H9 (cell line): ENCODE measurements at regions not wholly inside any gene's neighbourhood (a gene's known extent, or its start where the extent isn't known, plus 50 kb on each side); places are given as distances from the start of the nearest gene placed in this dataset.

Source experiments
- DNase-seq: peaks from one replicate; pipeline ENCODE4 v3.0.0-alpha.2; 2017
- H2AFZ ChIP-seq: one replicate; pipeline ENCODE4 v1.6.1; 2013; ENCODE audit warnings: mild to moderate bottlenecking, low read length, control low read depth, moderate library complexity
- H2AK5ac ChIP-seq: 2 replicates; pipeline ENCODE4 v1.6.1; 2013; ENCODE audit warnings: low read length, control low read depth, mixed read lengths; ENCODE audit not compliant: insufficient read length
- H2BK120ac ChIP-seq: one replicate; pipeline ENCODE4 v1.6.1; 2013; ENCODE audit warnings: low read depth, mild to moderate bottlenecking, low read length, control low read depth, inconsistent platforms; ENCODE audit not compliant: poor library complexity, severe bottlenecking
- H2BK12ac ChIP-seq: 2 replicates; pipeline ENCODE4 v1.6.1; 2013; ENCODE audit warnings: low read length, control low read depth, mixed read lengths, low read depth; ENCODE audit not compliant: insufficient read length
- H2BK15ac ChIP-seq: 2 replicates; pipeline ENCODE4 v1.6.1; 2013; ENCODE audit warnings: low read depth, low read length, control low read depth
- H2BK20ac ChIP-seq: one replicate; pipeline ENCODE4 v1.6.1; 2013; ENCODE audit warnings: low read depth, mild to moderate bottlenecking, low read length, control low read depth, inconsistent platforms; ENCODE audit not compliant: poor library complexity, severe bottlenecking
- H2BK5ac ChIP-seq: 2 replicates; pipeline ENCODE4 v1.6.1; 2013; ENCODE audit warnings: low read length, control low read depth, mixed read lengths; ENCODE audit not compliant: insufficient read length
- H3K14ac ChIP-seq: 2 replicates; pipeline ENCODE4 v1.6.1; 2013; ENCODE audit warnings: low read length, control low read depth; ENCODE audit not compliant: insufficient read depth
- H3K18ac ChIP-seq: 2 replicates; pipeline ENCODE4 v1.6.1; 2013; ENCODE audit warnings: low read depth, mild to moderate bottlenecking, mixed read lengths, low read length, control low read depth; ENCODE audit not compliant: insufficient read length
- H3K23ac ChIP-seq: 2 replicates; pipeline ENCODE4 v1.6.1; 2013; ENCODE audit warnings: low read length, control low read depth, mixed read lengths, low read depth; ENCODE audit not compliant: insufficient read length
- H3K23me2 ChIP-seq: 2 replicates; pipeline ENCODE4 v1.6.1; 2013; ENCODE audit warnings: low read depth, mild to moderate bottlenecking, mixed read lengths, low read length, control low read depth; ENCODE audit not compliant: insufficient read length, poor library complexity, severe bottlenecking
- H3K27ac ChIP-seq: 2 replicates; pipeline ENCODE4 v1.5.1; 2013; ENCODE audit warnings: low read length, control low read depth, mixed read lengths, low read depth; ENCODE audit not compliant: insufficient read length
- H3K27me3 ChIP-seq: 2 replicates; pipeline ENCODE4 v1.6.1; 2013; ENCODE audit warnings: low read length, control low read depth, inconsistent platforms; ENCODE audit not compliant: insufficient read depth
- H3K4ac ChIP-seq: 2 replicates; pipeline ENCODE4 v1.6.1; 2013; ENCODE audit warnings: low read depth, mild to moderate bottlenecking, control low read depth, inconsistent platforms, low read length, moderate library complexity
- H3K4me1 ChIP-seq: 2 replicates; pipeline ENCODE4 v1.6.1; 2013; ENCODE audit warnings: low read length, control low read depth, inconsistent platforms; ENCODE audit not compliant: insufficient read depth
- H3K4me2 ChIP-seq: 2 replicates; pipeline ENCODE4 v1.6.1; 2013; ENCODE audit warnings: low read length, control low read depth, mixed read lengths; ENCODE audit not compliant: insufficient read length, insufficient read depth
- H3K56ac ChIP-seq: 2 replicates; pipeline ENCODE4 v1.6.1; 2013; ENCODE audit warnings: low read depth, mild to moderate bottlenecking, mixed read lengths, low read length, control low read depth; ENCODE audit not compliant: insufficient read length
- H3K79me1 ChIP-seq: 2 replicates; pipeline ENCODE4 v1.6.1; 2013; ENCODE audit warnings: low read depth, mild to moderate bottlenecking, moderate library complexity, low read length, control low read depth, inconsistent platforms; ENCODE audit not compliant: insufficient read depth, poor library complexity, severe bottlenecking
- H3K79me2 ChIP-seq: 2 replicates; pipeline ENCODE4 v1.6.1; 2013; ENCODE audit warnings: low read length, control low read depth, inconsistent platforms; ENCODE audit not compliant: insufficient read depth
- H3K9ac ChIP-seq: 2 replicates; pipeline ENCODE4 v1.6.1; 2013; ENCODE audit warnings: low read length, control low read depth, mixed read lengths; ENCODE audit not compliant: insufficient read length; ENCODE audit errors: extremely low read depth
- H3K9me3 ChIP-seq: one replicate; pipeline ENCODE4 v1.6.1; 2013; ENCODE audit warnings: low read depth, low read length, inconsistent platforms; ENCODE audit not compliant: control insufficient read depth
- H3T11ph ChIP-seq: one replicate; pipeline ENCODE4 v1.6.1; 2013; ENCODE audit warnings: mild to moderate bottlenecking, low read length, control low read depth, inconsistent platforms
- H4K20me1 ChIP-seq: one replicate; pipeline ENCODE4 v1.6.1; 2013; ENCODE audit not compliant: control insufficient read depth, insufficient read length, insufficient read depth
- H4K5ac ChIP-seq: 2 replicates; pipeline ENCODE4 v1.6.1; 2013; ENCODE audit warnings: low read depth, mild to moderate bottlenecking, mixed read lengths, low read length, control low read depth; ENCODE audit not compliant: insufficient read length
- H4K8ac ChIP-seq: replicated peaks from 2 replicates; pipeline ENCODE4 v1.6.1; 2013; ENCODE audit warnings: low read length, control low read depth, mixed read lengths, low read depth; ENCODE audit not compliant: insufficient read length
- H4K91ac ChIP-seq: 2 replicates; pipeline ENCODE4 v1.6.1; 2013; ENCODE audit warnings: low read depth, mild to moderate bottlenecking, moderate library complexity, mixed read lengths, low read length, control low read depth; ENCODE audit not compliant: insufficient read length
- H3K27ac Mint-ChIP-seq, 3 experiments: 2 replicates in 2 of 3; 3 replicates in 1 of 3; pipeline ENCODE4 v1.8.0; 2020 to 2021; ENCODE audit warnings: mixed read lengths in 3 of 3, mild to moderate bottlenecking in 1 of 3, moderate library complexity in 1 of 3
- H3K27me3 Mint-ChIP-seq: 2 replicates; pipeline ENCODE4 v1.8.0; 2021; ENCODE audit warnings: low read depth, mild to moderate bottlenecking, moderate library complexity, mixed read lengths
- H3K36me3 Mint-ChIP-seq, 3 experiments: 2 replicates in 2 of 3; 3 replicates in 1 of 3; pipeline ENCODE4 v1.8.0; 2020 to 2021; ENCODE audit warnings: low read depth in 3 of 3, mixed read lengths in 3 of 3; ENCODE audit not compliant: insufficient read depth in 1 of 3
- H3K4me1 Mint-ChIP-seq, 2 experiments: 2 replicates each; pipeline ENCODE4 v1.8.0; 2020; ENCODE audit warnings: mixed read lengths in 2 of 2
- H3K4me3 Mint-ChIP-seq, 2 experiments: 2 replicates in 1 of 2; 3 replicates in 1 of 2; pipeline ENCODE4 v1.8.0; 2020 to 2021; ENCODE audit warnings: mild to moderate bottlenecking in 2 of 2, mixed read lengths in 2 of 2, moderate library complexity in 1 of 2
- H3K9me3 Mint-ChIP-seq, 2 experiments: 2 replicates in 1 of 2; 3 replicates in 1 of 2; pipeline ENCODE4 v1.8.0; 2020; ENCODE audit warnings: mild to moderate bottlenecking in 2 of 2, mixed read lengths in 2 of 2, moderate library complexity in 1 of 2
- CTCF ChIP-seq: fragments of 200-600 bp; sonication (generic); conservative IDR thresholded peaks from 3 replicates; pipeline ENCODE4 v1.8.0; 2021; ENCODE audit warnings: antibody characterized with exemption, mild to moderate bottlenecking
- WGBS: extraction: QIAGEN DNeasy Blood & Tissue Kit; methylation state at CpG from one replicate; pipeline ENCODE4 v1.1.7; 2013; ENCODE audit warnings: missing lambda C conversion rate, low lambda C conversion rate, mixed read lengths; ENCODE audit not compliant: insufficient read length; ENCODE audit errors: extremely low coverage; 5-methylcytosine and 5-hydroxymethylcytosine counted together

GRCh38 chr16:74113545-74113944 lies 183.1 kb upstream of the PSMD7 start:
- no peak overlapping the region for H3K4me2 ChIP-seq
- no peak overlapping the region for H3K56ac ChIP-seq
- no CpG with 5 or more reads among the region's 8 CpGs for WGBS
- no peaks in the 10 kb centered on the region for H3K79me1 ChIP-seq
- H2BK120ac ChIP-seq: no peak overlapping the region
- no peak for DNase-seq
- H2BK20ac ChIP-seq: no peak overlapping the region
- no peaks in the 10 kb centered on the region for H3K23me2 ChIP-seq
- no peak for TF ChIP-seq CTCF
- H2BK12ac ChIP-seq: no peak overlapping the region
- Mint-ChIP-seq H3K4me3 (no peak overlapping the region), H3K27ac (no peak overlapping the region; a peak in 1 of 7 replicates), H3K4me1 (no peaks in the 10 kb centered on the region; a peak in 1 of 4 replicates), H3K27me3 (no peaks in the 10 kb centered on the region), H3K36me3 (no peaks in the 10 kb centered on the region), H3K9me3 (no peaks in the 10 kb centered on the region)
- H3T11ph ChIP-seq: no peak overlapping the region
- H3K18ac ChIP-seq: no peak overlapping the region
- no peak overlapping the region for H4K8ac ChIP-seq
- no peak overlapping the region for H3K14ac ChIP-seq
- no peak overlapping the region for H2BK15ac ChIP-seq
- no peak overlapping the region for H3K9ac ChIP-seq
- H3K4me1 ChIP-seq: no peaks in the 10 kb centered on the region
- H3K9me3 ChIP-seq: no peaks in the 10 kb centered on the region
- H2AFZ ChIP-seq: no peak overlapping the region
- H4K20me1 ChIP-seq: no peaks in the 10 kb centered on the region
- H3K4ac ChIP-seq: no peak overlapping the region
- no peak overlapping the region for H4K91ac ChIP-seq
- no peak overlapping the region for H4K5ac ChIP-seq
- H3K27me3 ChIP-seq: no peaks in the 10 kb centered on the region
- H3K27ac ChIP-seq: no peak overlapping the region
- H3K23ac ChIP-seq: no peak overlapping the region
- H2AK5ac ChIP-seq: no peak overlapping the region
- no peak overlapping the region for H2BK5ac ChIP-seq
- H3K79me2 ChIP-seq: no peaks in the 10 kb centered on the region
